SK-N-SH (cell line): ENCODE measurements at regions not wholly inside any gene's neighbourhood (a gene's known extent, or its start where the extent isn't known, plus 50 kb on each side); places are given as distances from the start of the nearest gene placed in this dataset.

Source experiments
- CTCF ChIA-PET: fragments of 300-600, 350-600 bp; formaldehyde crosslinking; extraction: SDS; loops from one replicate; lab custom pipeline; 2021; lab: Yijun Ruan, JAX
- POLR2A ChIA-PET: fragments of 350-600 bp; sonication (Branson Sonifier 250); formaldehyde crosslinking; extraction: SDS; loops from one replicate; lab custom pipeline; 2020; ENCODE audit warnings: antibody characterized with exemption, inconsistent platforms; lab: Yijun Ruan, JAX
- DNase-seq: peaks from one replicate; pipeline ENCODE4 v3.0.0; 2012
- H2AFZ ChIP-seq: fragments of 200-600 bp; sonication (generic); 2 replicates; pipeline ENCODE4 v1.8.1; 2016; ENCODE audit warnings: antibody characterized with exemption, mild to moderate bottlenecking, low read depth
- H3F3A ChIP-seq: fragments of 200-600 bp; sonication (generic); replicated peaks from 2 replicates; pipeline ENCODE3; 2016; ENCODE audit warnings: antibody characterized with exemption, mild to moderate bottlenecking; ENCODE audit not compliant: insufficient read depth
- H3K27ac ChIP-seq, 2 experiments: fragments of 200-500 bp in 1 of 2; fragments of 200-600 bp in 1 of 2; sonication (Bioruptor generic) in 1 of 2; sonication (generic), shearing (Covaris generic) in 1 of 2; 2 replicates each; pipeline versions ENCODE4 v1.5.1 to v1.6.1; 2014 to 2016; ENCODE audit warnings: low read depth in 2 of 2, inconsistent platforms in 1 of 2, low read length in 1 of 2, mild to moderate bottlenecking in 1 of 2, mixed read lengths in 1 of 2
- H3K27me3 ChIP-seq: fragments of 200-600 bp; sonication (generic), shearing (Covaris generic); 2 replicates; pipeline ENCODE4 v1.6.1; 2016; ENCODE audit warnings: mixed run types; ENCODE audit not compliant: insufficient read depth
- H3K36me3 ChIP-seq, 2 experiments: fragments of 200-500 bp in 1 of 2; fragments of 200-600 bp in 1 of 2; sonication (Bioruptor generic) in 1 of 2; sonication (generic) in 1 of 2; replicated peaks in 1 of 2; 2 replicates each; pipeline versions ENCODE3 to v1.5.1; 2014 to 2016; ENCODE audit warnings: low read length in 1 of 2, mild to moderate bottlenecking in 1 of 2; ENCODE audit not compliant: insufficient read depth in 2 of 2, control insufficient read depth in 1 of 2
- H3K4me1 ChIP-seq, 2 experiments: fragments of 200-500 bp in 1 of 2; fragments of 200-600 bp in 1 of 2; sonication (Bioruptor generic) in 1 of 2; sonication (generic), shearing (Covaris generic) in 1 of 2; 2 replicates each; pipeline versions ENCODE4 v1.5.1 to v1.6.1; 2014 to 2016; ENCODE audit warnings: low read depth in 1 of 2, low read length in 1 of 2, mixed run types in 1 of 2; ENCODE audit not compliant: insufficient read depth in 2 of 2, control insufficient read depth in 1 of 2
- H3K4me2 ChIP-seq: fragments of 200-600 bp; sonication (generic), shearing (Covaris generic); 2 replicates; pipeline ENCODE4 v1.6.1; 2017; ENCODE audit warnings: mixed run types
- H3K4me3 ChIP-seq, 2 experiments: fragments of 200-500 bp in 1 of 2; fragments of 200-600 bp in 1 of 2; sonication (Bioruptor generic) in 1 of 2; sonication (generic), shearing (Covaris generic) in 1 of 2; 2 replicates each; pipeline versions ENCODE4 v1.5.1 to v1.8.1; 2014 to 2016; ENCODE audit warnings: low read depth in 2 of 2, inconsistent platforms in 1 of 2, low read length in 1 of 2, mild to moderate bottlenecking in 1 of 2, mixed read lengths in 1 of 2, moderate library complexity in 1 of 2
- H3K79me2 ChIP-seq: fragments of 200-600 bp; sonication (generic); 2 replicates; pipeline ENCODE4 v1.8.1; 2017; ENCODE audit warnings: mild to moderate bottlenecking; ENCODE audit not compliant: insufficient read depth
- H3K9ac ChIP-seq: fragments of 200-600 bp; sonication (generic); 2 replicates; pipeline ENCODE4 v1.6.1; 2017; ENCODE audit warnings: mixed run types
- H3K9me2 ChIP-seq: fragments of 200-600 bp; sonication (generic); 2 replicates; pipeline ENCODE4 v1.6.1; 2017; ENCODE audit warnings: mixed run types
- H3K9me3 ChIP-seq: fragments of 200-600 bp; sonication (generic); 2 replicates; pipeline ENCODE4 v1.6.1; 2017; ENCODE audit warnings: mixed run types, mild to moderate bottlenecking, moderate library complexity
- H4K20me1 ChIP-seq: fragments of 200-600 bp; sonication (generic); 2 replicates; pipeline ENCODE4 v1.6.1; 2017; ENCODE audit warnings: mild to moderate bottlenecking, mixed run types; ENCODE audit not compliant: insufficient read depth
- CHD2 ChIP-seq: fragments of 150-350 bp; IDR thresholded peaks from 2 replicates; pipeline ENCODE4 v1.6.1; 2018; ENCODE audit warnings: low read length; ENCODE audit not compliant: partially characterized antibody
- ELF1 ChIP-seq: IDR thresholded peaks from 2 replicates; pipeline ENCODE4 v1.4.0; 2012
- EZH2phosphoT487 ChIP-seq: fragments of 200-600 bp; sonication (generic); IDR thresholded peaks from 2 replicates; pipeline ENCODE4 v1.6.1; 2017; ENCODE audit warnings: low read depth, mixed run types, mild to moderate bottlenecking, antibody characterized with exemption, moderate library complexity, borderline replicate concordance
- FOXJ3 ChIP-seq: sonication (generic); formaldehyde crosslinking; IDR thresholded peaks from 2 replicates; pipeline ENCODE4 v1.5.1; 2020; ENCODE audit warnings: mild to moderate bottlenecking, missing genetic modification reagents
- IRF3 ChIP-seq: fragments of 150-350 bp; IDR thresholded peaks from 2 replicates; pipeline ENCODE4 v1.6.1; 2016; ENCODE audit warnings: mild to moderate bottlenecking, low read depth, low read length
- JUND ChIP-seq: IDR thresholded peaks from 2 replicates; pipeline ENCODE4 v1.4.0; 2012
- MAX ChIP-seq: IDR thresholded peaks from 2 replicates; pipeline ENCODE4 v1.4.0; 2012; ENCODE audit warnings: low read depth
- MEF2A ChIP-seq: IDR thresholded peaks from 2 replicates; pipeline ENCODE4 v1.4.0; 2012; ENCODE audit warnings: low read depth, borderline replicate concordance
- MXI1 ChIP-seq: IDR thresholded peaks from 2 replicates; pipeline ENCODE4 v1.6.1; 2012; ENCODE audit warnings: mild to moderate bottlenecking, low read depth, low read length, improper control_type of control experiment
- NFIC ChIP-seq: IDR thresholded peaks from 2 replicates; pipeline ENCODE4 v1.4.0; 2012; ENCODE audit warnings: borderline replicate concordance
- NRF1 ChIP-seq: IDR thresholded peaks from 2 replicates; pipeline ENCODE4 v1.6.1; 2012; ENCODE audit warnings: low read depth, mild to moderate bottlenecking, low read length
- POLR2AphosphoS5 ChIP-seq: IDR thresholded peaks from 2 replicates; pipeline ENCODE4 v1.6.1; 2012; ENCODE audit warnings: low read depth, low read length
- RAD21 ChIP-seq: IDR thresholded peaks from 2 replicates; pipeline ENCODE4 v1.6.1; 2012; ENCODE audit warnings: mild to moderate bottlenecking, low read length
- RXRA ChIP-seq: IDR thresholded peaks from 2 replicates; pipeline ENCODE4 v1.4.0; 2012; ENCODE audit warnings: low read depth, mild to moderate bottlenecking, borderline replicate concordance
- SIN3A ChIP-seq: IDR thresholded peaks from 2 replicates; pipeline ENCODE4 v1.6.1; 2012; ENCODE audit warnings: low read depth, mild to moderate bottlenecking, low read length, moderate library complexity, borderline replicate concordance
- TAF1 ChIP-seq: IDR thresholded peaks from 2 replicates; pipeline ENCODE4 v1.6.1; 2012; ENCODE audit warnings: low read depth, mild to moderate bottlenecking, low read length, moderate library complexity, borderline replicate concordance
- TCF12 ChIP-seq: IDR thresholded peaks from 2 replicates; pipeline ENCODE4 v1.4.0; 2012
- ZBTB33 ChIP-seq: IDR thresholded peaks from 2 replicates; pipeline ENCODE4 v1.4.0; 2012; ENCODE audit warnings: low read depth, borderline replicate concordance
- WGBS: methylation state at CpG from one replicate; pipeline ENCODE4 v1.1.6; 2017; ENCODE audit warnings: low lambda C conversion rate; 5-methylcytosine and 5-hydroxymethylcytosine counted together
- TF ChIP-seq, protein P1 (sequence below): fragments of 150-350 bp; IDR thresholded peaks from 2 replicates; pipeline ENCODE4 v1.6.1; 2017; ENCODE audit warnings: antibody characterized with exemption, low read length, low read depth, borderline replicate concordance
- TF ChIP-seq, protein P2 (sequence below): fragments of 200-600 bp; sonication (generic); IDR thresholded peaks from 2 replicates; pipeline ENCODE4 v1.6.1; 2017; ENCODE audit warnings: antibody characterized with exemption, mild to moderate bottlenecking, moderate library complexity

DNA sequence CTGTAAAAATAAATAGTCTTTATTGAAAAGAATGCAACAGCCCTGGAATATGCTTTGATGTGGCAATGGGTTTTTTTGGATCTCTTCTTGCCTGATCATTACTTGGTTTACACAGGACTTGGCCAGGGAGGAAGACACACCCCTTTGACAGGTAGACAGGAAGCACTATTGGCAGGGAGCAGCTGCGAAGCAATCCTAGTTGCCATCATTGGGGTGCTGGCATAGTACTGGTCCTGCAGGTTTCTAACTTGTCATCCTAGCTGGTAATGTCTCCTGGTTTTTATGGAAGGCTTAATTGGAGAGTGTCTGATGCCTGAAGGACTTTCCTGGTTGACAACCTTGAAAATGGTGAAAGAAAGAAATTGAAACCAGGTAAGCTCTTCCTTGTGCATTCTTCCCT, 71.2 kb upstream of the CCN6 start:
- Histone ChIP-seq H3K27ac (no peak overlapping the region), H3K36me3 (no peaks in the 10 kb centered on the region), H3K4me1 (peaks cover 0 to 11% of the 10 kb centered on the region in 2 experiments; a peak in 2 of 4 replicates)
- POLR2A ChIA-PET: no interaction called here
- WGBS: no CpG with 5 or more reads among the region's 1 CpG
- no peak for TF ChIP-seq NRF1
- no peak for TF ChIP-seq RXRA
- TF ChIP-seq TAF1: no peak
- no peak for TF ChIP-seq TCF12
- TF ChIP-seq MXI1: no peak
- TF ChIP-seq ELF1: no peak
- TF ChIP-seq MAX: no peak
- no peak for TF ChIP-seq CHD2
- TF ChIP-seq, protein P1, sequence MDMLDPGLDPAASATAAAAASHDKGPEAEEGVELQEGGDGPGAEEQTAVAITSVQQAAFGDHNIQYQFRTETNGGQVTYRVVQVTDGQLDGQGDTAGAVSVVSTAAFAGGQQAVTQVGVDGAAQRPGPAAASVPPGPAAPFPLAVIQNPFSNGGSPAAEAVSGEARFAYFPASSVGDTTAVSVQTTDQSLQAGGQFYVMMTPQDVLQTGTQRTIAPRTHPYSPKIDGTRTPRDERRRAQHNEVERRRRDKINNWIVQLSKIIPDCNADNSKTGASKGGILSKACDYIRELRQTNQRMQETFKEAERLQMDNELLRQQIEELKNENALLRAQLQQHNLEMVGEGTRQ: no peak
- no peak for TF ChIP-seq ZBTB33
- TF ChIP-seq POLR2AphosphoS5: no peak
- no peak for TF ChIP-seq EZH2phosphoT487
- TF ChIP-seq SIN3A: no peak
- no peak for TF ChIP-seq NFIC
- TF ChIP-seq, all 33 proteins: peak for 0
- H2AFZ ChIP-seq: no peak overlapping the region
- H3K27me3 ChIP-seq: no peaks in the 10 kb centered on the region
- peaks cover 12% of the 10 kb centered on the region for H3F3A ChIP-seq
- no peaks in the 10 kb centered on the region for H4K20me1 ChIP-seq
- no peak overlapping the region for H3K4me3 ChIP-seq
- no peaks in the 10 kb centered on the region for H3K79me2 ChIP-seq
- H3K4me2 ChIP-seq: no peak overlapping the region
- no peaks in the 10 kb centered on the region for H3K9me3 ChIP-seq
- H3K9ac ChIP-seq: no peak overlapping the region
- CTCF ChIA-PET: no interaction called here
- no peak for DNase-seq
- H3K9me2 ChIP-seq: no peaks in the 10 kb centered on the region

DNA sequence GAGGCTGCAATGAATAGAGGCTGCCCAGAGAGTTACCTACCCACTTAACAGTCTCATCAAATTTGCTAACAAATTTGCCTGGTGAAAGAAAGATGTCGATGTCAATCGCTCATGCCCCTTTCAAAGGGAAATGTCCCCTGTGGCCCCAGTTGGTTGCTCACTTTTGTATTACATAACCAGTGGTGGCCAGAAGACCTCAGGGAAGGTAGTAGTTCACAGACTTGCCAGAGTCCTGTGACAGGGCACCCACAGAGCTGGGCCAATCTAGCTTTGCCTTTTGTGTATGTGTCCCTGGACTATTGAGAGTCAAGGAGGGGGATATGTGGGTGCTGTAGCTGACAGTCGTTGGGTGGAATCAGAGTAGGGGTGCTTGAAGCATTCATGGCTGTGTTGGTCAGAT, 70.7 kb upstream of the CCN6 start:
- Histone ChIP-seq H4K20me1 (no peaks in the 10 kb centered on the region), H3K79me2 (no peaks in the 10 kb centered on the region), H3K9me3 (no peaks in the 10 kb centered on the region), H3K4me2 (no peak overlapping the region), H3K27me3 (no peaks in the 10 kb centered on the region), H2AFZ (no peak overlapping the region), H3F3A (peaks cover 12% of the 10 kb centered on the region), H3K9me2 (no peaks in the 10 kb centered on the region), H3K36me3 (no peaks in the 10 kb centered on the region), H3K4me1 (peaks cover 0 to 11% of the 10 kb centered on the region in 2 experiments; a peak in 2 of 4 replicates), H3K4me3 (no peak overlapping the region), H3K9ac (no peak overlapping the region), H3K27ac (no peak overlapping the region)
- WGBS: 91% methylated on average over 3 of the region's 3 CpGs
- ChIA-PET CTCF (no interaction called here), POLR2A (no interaction called here)
- no peak for DNase-seq
- TF ChIP-seq ZBTB33 (no peak), FOXJ3 (no peak), CHD2 (no peak), MEF2A (no peak), JUND (no peak), RXRA (no peak), IRF3 (no peak), RAD21 (no peak), ELF1 (no peak), MXI1 (no peak)
- TF ChIP-seq, protein P2, sequence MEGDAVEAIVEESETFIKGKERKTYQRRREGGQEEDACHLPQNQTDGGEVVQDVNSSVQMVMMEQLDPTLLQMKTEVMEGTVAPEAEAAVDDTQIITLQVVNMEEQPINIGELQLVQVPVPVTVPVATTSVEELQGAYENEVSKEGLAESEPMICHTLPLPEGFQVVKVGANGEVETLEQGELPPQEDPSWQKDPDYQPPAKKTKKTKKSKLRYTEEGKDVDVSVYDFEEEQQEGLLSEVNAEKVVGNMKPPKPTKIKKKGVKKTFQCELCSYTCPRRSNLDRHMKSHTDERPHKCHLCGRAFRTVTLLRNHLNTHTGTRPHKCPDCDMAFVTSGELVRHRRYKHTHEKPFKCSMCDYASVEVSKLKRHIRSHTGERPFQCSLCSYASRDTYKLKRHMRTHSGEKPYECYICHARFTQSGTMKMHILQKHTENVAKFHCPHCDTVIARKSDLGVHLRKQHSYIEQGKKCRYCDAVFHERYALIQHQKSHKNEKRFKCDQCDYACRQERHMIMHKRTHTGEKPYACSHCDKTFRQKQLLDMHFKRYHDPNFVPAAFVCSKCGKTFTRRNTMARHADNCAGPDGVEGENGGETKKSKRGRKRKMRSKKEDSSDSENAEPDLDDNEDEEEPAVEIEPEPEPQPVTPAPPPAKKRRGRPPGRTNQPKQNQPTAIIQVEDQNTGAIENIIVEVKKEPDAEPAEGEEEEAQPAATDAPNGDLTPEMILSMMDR: no peak
